Spleen (tissue), 11 donors: ENCODE measurements at regions not wholly inside any gene's neighbourhood (a gene's known extent, or its start where the extent isn't known, plus 50 kb on each side); places are given as distances from the start of the nearest gene placed in this dataset.

Experiments used
- DNase-seq: peaks from one replicate; pipeline ENCODE4 v3.0.0-alpha.2; 2020
- H3K27ac ChIP-seq, 8 donors: fragments of 200-600 bp; sonication (generic) in 7 of 8; 1 replicate in 4 of 8; 2 replicates in 4 of 8; pipeline versions ENCODE4 v1.5.0 to v1.8.0; 2016 to 2021; ENCODE audit warnings: inconsistent platforms in 4 of 8, mild to moderate bottlenecking in 4 of 8, moderate library complexity in 1 of 8
- H3K27me3 ChIP-seq, 7 donors: fragments of 200-600 bp; sonication (generic) in 6 of 7; replicated peaks in 1 of 7; 1 replicate in 4 of 7; 2 replicates in 3 of 7; pipeline versions ENCODE4 v1.5.0 to v1.8.0; 2016 to 2021; ENCODE audit warnings: inconsistent platforms in 3 of 7, mild to moderate bottlenecking in 1 of 7
- H3K36me3 ChIP-seq, 6 donors: fragments of 200-600 bp; sonication (generic) in 5 of 6; 1 replicate in 4 of 6; 2 replicates in 2 of 6; pipeline versions ENCODE4 v1.5.0 to v1.8.0; 2016 to 2021; ENCODE audit warnings: inconsistent platforms in 2 of 6
- H3K4me1 ChIP-seq, 6 donors: fragments of 200-600 bp; sonication (generic) in 5 of 6; 1 replicate in 3 of 6; 2 replicates in 3 of 6; pipeline versions ENCODE4 v1.5.0 to v1.8.0; 2016 to 2021; ENCODE audit warnings: inconsistent platforms in 3 of 6
- H3K4me3 ChIP-seq, 8 donors: fragments of 200-600 bp; sonication (generic) in 7 of 8; 1 replicate in 4 of 8; 2 replicates in 4 of 8; pipeline versions ENCODE4 v1.5.0 to v1.8.0; 2016 to 2021; ENCODE audit warnings: inconsistent platforms in 4 of 8, mild to moderate bottlenecking in 4 of 8, moderate library complexity in 2 of 8
- H3K9me3 ChIP-seq, 8 donors: fragments of 200-600 bp; sonication (generic) in 7 of 8; 1 replicate in 4 of 8; 2 replicates in 4 of 8; pipeline versions ENCODE4 v1.5.0 to v1.8.0; 2016 to 2021; ENCODE audit warnings: inconsistent platforms in 4 of 8
- CTCF ChIP-seq, 11 experiments: fragments of 200-600 bp in 7 of 11; fragments of 450-650 bp in 4 of 11; sonication (generic) in 4 of 11; IDR thresholded peaks in 8 of 11; conservative IDR thresholded peaks in 3 of 11; 1 replicate in 7 of 11; 2 replicates in 4 of 11; pipeline versions ENCODE4 v1.4.0 to v1.8.0; 2016 to 2021; ENCODE audit warnings: antibody characterized with exemption in 11 of 11, inconsistent platforms in 4 of 11, mild to moderate bottlenecking in 1 of 11
- POLR2A ChIP-seq, 3 donors: fragments of 450-650 bp; IDR thresholded peaks; one replicate each; pipeline ENCODE4 v1.5.1; 2017; ENCODE audit warnings: antibody characterized with exemption in 3 of 3, mild to moderate bottlenecking in 1 of 3
- POLR2AphosphoS5 ChIP-seq, 3 donors: sonication (generic); formaldehyde crosslinking; IDR thresholded peaks; one replicate each; pipeline ENCODE4 v1.5.1; 2017; ENCODE audit warnings: antibody characterized with exemption in 3 of 3
- WGBS, 5 donors: extraction: QIAGEN DNeasy Blood & Tissue Kit in 3 of 5; methylation state at CpG; one replicate each; pipeline versions ENCODE4 v1.1.5 to v1.1.7; 2013 to 2018; 5-methylcytosine and 5-hydroxymethylcytosine counted together
- intact Hi-C: fragments of 100-400 bp; cut with DNase I; formaldehyde crosslinking; loops from one replicate; pipeline ENCODE4 v1.15.0; 2023; ENCODE audit warnings: low total_unique reads
- donor health status: healthy with polysubstance abuse.
- donor health status: DM: no; HTN: no; CAD: no; lungs with moderate emphysema.
- donor health status: DM: no; HTN: no; CAD: no.
- donor health status: Bipolar disorder and iron deficiency.
- donor health status: healthy.
- donor health status: DM: no; HTN: no; CAD: no.
- donor health status: DM: yes; HTN: yes; CAD: no.

DNA sequence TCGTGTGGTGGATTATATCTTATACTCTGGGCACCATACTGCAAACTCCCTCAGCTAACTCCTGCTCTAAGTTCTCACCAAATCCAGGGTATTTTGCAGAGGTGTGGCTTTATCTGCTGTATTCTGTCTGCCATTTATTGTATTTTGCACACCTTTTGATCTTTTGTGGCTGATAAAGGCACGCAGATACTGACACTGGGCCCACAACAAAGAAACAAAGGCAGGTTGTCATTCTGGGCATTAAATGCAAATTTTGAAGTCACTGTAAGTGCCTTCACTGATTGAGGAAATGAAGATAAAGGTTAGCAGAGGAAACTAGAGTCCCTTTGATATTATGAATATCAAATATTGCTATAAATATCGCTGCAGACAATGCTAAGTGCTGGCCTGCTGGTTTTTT, 265.8 kb upstream of the MEIS1 start:
- H3K27ac ChIP-seq, result no peak overlapping the region
- TF ChIP-seq POLR2A (IDR thresholded peaks at IDR 0.05), result no peak
- TF ChIP-seq CTCF (IDR thresholded peaks at IDR 0.05 in 8 of 11, conservative IDR thresholded peaks at IDR 0.05 in 3 of 11), result no peak
- no peaks in the 10 kb centered on the region for H3K9me3 ChIP-seq
- no peak overlapping the region for H3K4me3 ChIP-seq
- H3K36me3 ChIP-seq, result no peaks in the 10 kb centered on the region
- 67 to 77% (median 71%) methylated on average over 3 of the region's 3 CpGs for WGBS, 5 donors
- no peaks in the 10 kb centered on the region for H3K27me3 ChIP-seq
- intact Hi-C loops, result no loop called here
- DNase-seq, result no peak
- H3K4me1 ChIP-seq, result no peaks in the 10 kb centered on the region

DNA sequence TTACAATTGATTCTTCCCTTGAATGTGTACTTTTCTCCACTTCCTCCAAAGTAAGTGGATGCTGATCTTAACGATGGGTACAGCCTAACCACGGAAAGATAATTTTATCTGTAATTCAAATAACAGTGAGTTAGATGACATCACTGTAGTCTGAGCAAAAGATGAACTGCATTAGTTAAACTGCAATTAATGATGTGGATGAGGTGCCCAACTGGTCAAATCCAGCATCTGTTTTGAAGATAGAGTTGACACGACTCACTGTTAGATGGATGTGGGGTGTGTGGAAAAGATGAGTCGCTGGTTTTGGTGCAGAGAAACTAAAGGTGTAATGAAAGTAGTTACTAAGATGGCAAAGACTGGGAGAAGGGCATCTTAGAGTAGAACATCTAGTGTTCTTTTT, 270.5 kb upstream of the MEIS1 start:
- H3K4me3 ChIP-seq, result no peak overlapping the region
- H3K27me3 ChIP-seq, result no peaks in the 10 kb centered on the region
- H3K27ac ChIP-seq, result no peak overlapping the region
- TF ChIP-seq CTCF (IDR thresholded peaks at IDR 0.05 in 8 of 11, conservative IDR thresholded peaks at IDR 0.05 in 3 of 11) (no peak), POLR2A (IDR thresholded peaks at IDR 0.05) (no peak), POLR2AphosphoS5 (IDR thresholded peaks at IDR 0.05) (no peak)
- no peaks in the 10 kb centered on the region for H3K9me3 ChIP-seq
- no peaks in the 10 kb centered on the region for H3K4me1 ChIP-seq
- intact Hi-C loops, result no loop called here
- WGBS, 5 donors, result 80 to 88% (median 85%) methylated on average over 4 of the region's 4 CpGs
- DNase-seq, result no peak
- H3K36me3 ChIP-seq, result no peaks in the 10 kb centered on the region

GRCh38 chr2:66156171-66156570, 278.8 kb upstream of the MEIS1 start:
- intact Hi-C loops, result no loop called here
- no peak overlapping the region for H3K4me3 ChIP-seq
- no peaks in the 10 kb centered on the region for H3K4me1 ChIP-seq
- H3K36me3 ChIP-seq, result no peaks in the 10 kb centered on the region
- no peaks in the 10 kb centered on the region for H3K27me3 ChIP-seq
- TF ChIP-seq POLR2AphosphoS5 (IDR thresholded peaks at IDR 0.05), result no peak
- no peak for TF ChIP-seq CTCF (IDR thresholded peaks at IDR 0.05 in 8 of 11, conservative IDR thresholded peaks at IDR 0.05 in 3 of 11)
- no peak for TF ChIP-seq POLR2A (IDR thresholded peaks at IDR 0.05)
- DNase-seq, result no peak
- no peak overlapping the region for H3K27ac ChIP-seq
- peaks cover 0 to 53% (median 36%) of the 10 kb centered on the region in 8 donors for H3K9me3 ChIP-seq
- WGBS, 5 donors, result 20 to 60% (median 59%) methylated on average over 1 of the region's 1 CpG

- no peaks in the 10 kb centered on the region for H3K36me3 ChIP-seq
- WGBS, 5 donors, result 55 to 86% (median 70%) methylated on average over 1 of the region's 1 CpG
- H3K27ac ChIP-seq, result no peak overlapping the region
- no peaks in the 10 kb centered on the region for H3K4me1 ChIP-seq
- H3K4me3 ChIP-seq, result no peak overlapping the region
- no peak for DNase-seq
- no peaks in the 10 kb centered on the region for H3K27me3 ChIP-seq
- intact Hi-C loops, result no loop called here
- TF ChIP-seq POLR2AphosphoS5 (IDR thresholded peaks at IDR 0.05) (no peak), CTCF (IDR thresholded peaks at IDR 0.05 in 8 of 11, conservative IDR thresholded peaks at IDR 0.05 in 3 of 11) (no peak), POLR2A (IDR thresholded peaks at IDR 0.05) (no peak)
- peaks cover 0 to 66% (median 41%) of the 10 kb centered on the region in 8 donors for H3K9me3 ChIP-seq
Measured at GRCh38 chr2:66153941-66154340, 281.0 kb upstream of the MEIS1 start.
